ENCODE measurements at regions not wholly inside any gene's neighbourhood (a gene's known extent, or its start where the extent isn't known, plus 50 kb on each side); places are given as distances from the start of the nearest gene placed in this dataset.
"Not testable (repeated sequence)": the region's sequence is repeated elsewhere in the genome, so short reads cannot be mapped to it uniquely, and the experiment has no call there.

DNA sequence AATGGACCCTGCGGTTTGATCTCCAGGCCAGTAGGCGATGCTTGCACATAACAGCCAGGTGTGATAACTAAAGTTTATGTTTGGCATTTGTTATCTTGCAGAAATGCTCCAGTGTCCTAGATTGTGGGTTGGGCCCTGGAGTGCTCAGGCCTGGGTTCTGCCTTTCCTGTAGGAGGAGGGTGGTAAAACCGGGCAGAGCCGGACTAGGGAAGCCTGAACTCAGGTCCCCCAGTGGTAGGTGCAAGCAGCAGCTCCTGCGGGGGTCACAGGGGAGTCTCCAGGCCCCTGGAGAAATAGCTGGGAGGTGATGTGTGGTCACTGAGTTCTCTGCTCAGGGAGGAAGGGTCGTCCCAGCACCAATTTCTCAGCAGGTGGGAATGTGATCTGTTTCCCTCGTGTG lies 538.3 kb upstream of the ANO3 start:
- Mint-ChIP-seq H3K9me3 (ENCODE audit: unreplicated experiment) (peaks cover 2% of the 10 kb centered on the region), H3K4me3 (ENCODE audit: unreplicated experiment) (no peak overlapping the region), H3K36me3 (ENCODE audit: unreplicated experiment) (no peaks in the 10 kb centered on the region), H3K27ac (ENCODE audit: unreplicated experiment) (no peak overlapping the region), H3K27me3 (ENCODE audit: unreplicated experiment) (no peaks in the 10 kb centered on the region), H3K4me1 (ENCODE audit: low read depth, unreplicated experiment) (peaks cover 4% of the 10 kb centered on the region)
- TF ChIP-seq, protein P1, sequence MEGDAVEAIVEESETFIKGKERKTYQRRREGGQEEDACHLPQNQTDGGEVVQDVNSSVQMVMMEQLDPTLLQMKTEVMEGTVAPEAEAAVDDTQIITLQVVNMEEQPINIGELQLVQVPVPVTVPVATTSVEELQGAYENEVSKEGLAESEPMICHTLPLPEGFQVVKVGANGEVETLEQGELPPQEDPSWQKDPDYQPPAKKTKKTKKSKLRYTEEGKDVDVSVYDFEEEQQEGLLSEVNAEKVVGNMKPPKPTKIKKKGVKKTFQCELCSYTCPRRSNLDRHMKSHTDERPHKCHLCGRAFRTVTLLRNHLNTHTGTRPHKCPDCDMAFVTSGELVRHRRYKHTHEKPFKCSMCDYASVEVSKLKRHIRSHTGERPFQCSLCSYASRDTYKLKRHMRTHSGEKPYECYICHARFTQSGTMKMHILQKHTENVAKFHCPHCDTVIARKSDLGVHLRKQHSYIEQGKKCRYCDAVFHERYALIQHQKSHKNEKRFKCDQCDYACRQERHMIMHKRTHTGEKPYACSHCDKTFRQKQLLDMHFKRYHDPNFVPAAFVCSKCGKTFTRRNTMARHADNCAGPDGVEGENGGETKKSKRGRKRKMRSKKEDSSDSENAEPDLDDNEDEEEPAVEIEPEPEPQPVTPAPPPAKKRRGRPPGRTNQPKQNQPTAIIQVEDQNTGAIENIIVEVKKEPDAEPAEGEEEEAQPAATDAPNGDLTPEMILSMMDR (IDR thresholded peaks at IDR 0.05; ENCODE audit: partially characterized antibody, unreplicated experiment): no peak
- DNase-seq: no peak

DNA sequence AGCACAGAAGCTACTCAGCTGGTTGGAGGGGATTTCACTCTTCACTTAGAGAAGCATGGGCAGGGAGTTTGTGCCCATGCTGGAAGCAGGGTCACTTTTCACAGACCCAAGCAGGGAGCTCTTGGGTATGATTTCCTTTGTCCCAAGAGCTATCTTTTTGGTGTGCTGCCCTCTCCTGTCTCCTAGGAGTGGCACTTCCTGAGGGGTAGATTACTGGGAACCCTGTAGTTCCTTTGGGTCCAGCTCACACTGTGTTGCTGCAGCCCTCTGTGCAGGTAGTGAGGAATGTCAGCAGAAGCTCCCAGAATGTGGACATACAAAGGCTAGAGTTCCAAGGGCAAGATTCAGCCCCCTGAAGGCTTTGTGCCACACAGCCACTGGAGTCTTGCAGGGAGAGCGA lies 537.1 kb upstream of the ANO3 start:
- TF ChIP-seq, protein P1 (IDR thresholded peaks at IDR 0.05; ENCODE audit: partially characterized antibody, unreplicated experiment): no peak
- Mint-ChIP-seq H3K27ac (ENCODE audit: unreplicated experiment) (no peak overlapping the region), H3K4me3 (ENCODE audit: unreplicated experiment) (no peak overlapping the region)

DNA sequence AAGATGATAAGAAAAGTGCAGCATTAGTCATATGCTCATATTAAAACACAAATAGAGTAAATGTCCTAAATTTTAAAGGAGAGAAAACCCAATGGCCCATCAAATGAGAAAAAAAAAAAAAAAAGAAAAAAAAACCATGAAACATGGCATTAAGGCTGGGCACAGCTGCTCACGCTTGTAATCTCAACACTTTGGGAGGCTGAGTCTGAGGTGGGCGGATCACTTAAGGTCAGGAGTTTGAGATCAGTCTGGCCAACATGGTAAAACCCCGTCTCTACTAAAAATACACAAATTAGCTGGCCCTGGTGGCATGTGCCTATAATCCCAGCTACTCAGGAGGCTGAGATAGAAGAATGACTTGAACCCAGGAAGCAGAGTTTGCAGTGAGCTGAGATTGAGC lies 515.5 kb upstream of the ANO3 start:
- Mint-ChIP-seq H3K36me3 (ENCODE audit: unreplicated experiment) (no peaks in the 10 kb centered on the region), H3K9me3 (ENCODE audit: unreplicated experiment) (no peaks in the 10 kb centered on the region), H3K4me3 (ENCODE audit: unreplicated experiment) (no peak overlapping the region), H3K27me3 (ENCODE audit: unreplicated experiment) (no peaks in the 10 kb centered on the region), H3K4me1 (ENCODE audit: low read depth, unreplicated experiment) (no peaks in the 10 kb centered on the region), H3K27ac (ENCODE audit: unreplicated experiment) (no peak overlapping the region)
- DNase-seq: no peak
- TF ChIP-seq, protein P1 (IDR thresholded peaks at IDR 0.05; ENCODE audit: partially characterized antibody, unreplicated experiment): no peak

More for the DNA sequence above, 537.1 kb upstream of the ANO3 start:
- peaks cover 2% of the 10 kb centered on the region for H3K9me3 Mint-ChIP-seq (ENCODE audit: unreplicated experiment)
- no peaks in the 10 kb centered on the region for H3K36me3 Mint-ChIP-seq (ENCODE audit: unreplicated experiment)
- DNase-seq: no peak
- no peaks in the 10 kb centered on the region for H3K27me3 Mint-ChIP-seq (ENCODE audit: unreplicated experiment)
- peaks cover 4% of the 10 kb centered on the region for H3K4me1 Mint-ChIP-seq (ENCODE audit: low read depth, unreplicated experiment)

DNA sequence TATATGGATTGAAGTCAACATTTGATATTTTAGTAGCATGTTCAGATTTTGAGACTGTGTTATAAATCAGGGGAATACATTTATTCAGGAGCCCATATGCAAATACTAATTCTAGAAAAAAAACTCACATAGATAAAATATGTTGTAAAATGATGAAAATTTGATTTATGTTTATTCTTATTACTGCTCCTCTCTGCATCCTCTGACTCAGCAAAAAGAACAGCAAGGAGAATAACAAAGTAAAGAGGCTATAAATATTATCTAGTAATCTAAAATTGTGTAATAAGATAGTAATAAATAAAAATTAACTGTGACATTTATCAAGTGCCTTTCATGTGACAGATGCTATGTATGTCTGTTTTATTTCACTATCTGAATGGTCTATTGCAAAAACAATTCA lies 507.2 kb upstream of the ANO3 start:
- Mint-ChIP-seq H3K27me3 (ENCODE audit: unreplicated experiment) (no peaks in the 10 kb centered on the region), H3K4me3 (ENCODE audit: unreplicated experiment) (no peak overlapping the region), H3K36me3 (ENCODE audit: unreplicated experiment) (no peaks in the 10 kb centered on the region), H3K27ac (ENCODE audit: unreplicated experiment) (no peak overlapping the region), H3K4me1 (ENCODE audit: low read depth, unreplicated experiment) (no peaks in the 10 kb centered on the region), H3K9me3 (ENCODE audit: unreplicated experiment) (no peaks in the 10 kb centered on the region)
- DNase-seq: no peak
- TF ChIP-seq, protein P1 (IDR thresholded peaks at IDR 0.05; ENCODE audit: partially characterized antibody, unreplicated experiment): no peak

DNA sequence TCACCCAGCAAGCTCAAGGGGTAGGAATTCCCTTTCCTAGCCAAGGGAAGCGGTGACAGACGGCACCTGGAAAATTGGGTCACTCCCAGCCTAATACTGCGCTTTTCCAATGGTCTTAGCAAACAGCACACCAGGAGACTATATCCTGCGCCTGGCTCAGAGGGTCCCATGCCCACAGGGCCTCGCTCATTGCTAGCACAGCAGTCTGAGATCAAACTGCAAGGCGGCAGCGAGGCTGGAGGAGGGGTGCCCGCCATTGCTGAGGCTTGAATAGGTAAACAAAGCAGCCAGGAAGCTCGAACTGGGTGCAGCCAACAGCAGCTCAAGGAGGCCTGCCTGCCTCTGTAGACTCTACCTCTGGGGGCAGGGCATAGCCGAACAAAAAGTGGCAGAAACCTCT lies 500.4 kb upstream of the ANO3 start:
- H3K27me3 Mint-ChIP-seq (ENCODE audit: unreplicated experiment); H3K4me1 Mint-ChIP-seq (ENCODE audit: low read depth, unreplicated experiment); DNase-seq; H3K36me3 Mint-ChIP-seq (ENCODE audit: unreplicated experiment); H3K27ac Mint-ChIP-seq (ENCODE audit: unreplicated experiment); H3K4me3 Mint-ChIP-seq (ENCODE audit: unreplicated experiment); H3K9me3 Mint-ChIP-seq (ENCODE audit: unreplicated experiment): not testable (repeated sequence)
